Endothelial cell of umbilical vein (primary cell): ENCODE measurements at regions not wholly inside any gene's neighbourhood (a gene's known extent, or its start where the extent isn't known, plus 50 kb on each side); places are given as distances from the start of the nearest gene placed in this dataset.

Source experiments
- BruUV-seq: library from RNA; stranded (reverse); fragments of 400-500 nt; replicated peaks from 2 replicates; lab custom pipeline; 2021; lab: Mats Ljungman, UMichigan
- CTCF ChIA-PET: fragments of 300-600, 350-600 bp; sonication (Branson Sonifier 250); formaldehyde crosslinking; loops from one replicate; lab custom pipeline; 2021; ENCODE audit warnings: antibody characterized with exemption, inconsistent platforms; lab: Charles Lee
- POLR2A ChIA-PET: fragments of 300-600, 350-600 bp; sonication (Branson Sonifier 250); formaldehyde crosslinking; loops from one replicate; lab custom pipeline; 2021; ENCODE audit warnings: antibody characterized with exemption, inconsistent platforms; lab: Charles Lee
- DNase-seq: peaks from one replicate; pipeline ENCODE4 v3.0.0-alpha.2; 2011; ENCODE audit warnings: low read depth, low spot score
- FAIRE-seq: peaks from 2 replicates; lab custom pipeline; 2011; peaks lifted over from hg19 to GRCh38; lab: Jason Lieb, UNC
- H2AFZ ChIP-seq: 2 replicates; pipeline ENCODE4 v1.6.0; 2012; ENCODE audit warnings: low read depth, low read length, control low read depth, inconsistent platforms
- H3K27ac ChIP-seq: 2 replicates; pipeline ENCODE4 v1.5.1; 2011; ENCODE audit warnings: low read depth, mild to moderate bottlenecking, control low read depth, low read length, moderate library complexity; ENCODE audit not compliant: insufficient read depth
- H3K27me3 ChIP-seq, 2 experiments: 2 replicates each; pipeline versions ENCODE4 v1.6.0 to v1.6.1; 2011; ENCODE audit warnings: low read length in 2 of 2, mixed read lengths in 1 of 2; ENCODE audit not compliant: control insufficient read depth in 2 of 2, insufficient read depth in 2 of 2
- H3K36me3 ChIP-seq, 2 experiments: 2 replicates in 1 of 2; 3 replicates in 1 of 2; pipeline ENCODE4 v1.5.1; 2011; ENCODE audit warnings: low read length in 2 of 2, mild to moderate bottlenecking in 1 of 2, moderate library complexity in 1 of 2; ENCODE audit not compliant: control insufficient read depth in 2 of 2, insufficient read depth in 2 of 2; ENCODE audit errors: extremely low read depth in 1 of 2
- H3K4me1 ChIP-seq: 3 replicates; pipeline ENCODE4 v1.5.1; 2011; ENCODE audit warnings: mild to moderate bottlenecking, low read length; ENCODE audit not compliant: control insufficient read depth, insufficient read depth; ENCODE audit errors: extremely low read depth
- H3K4me2 ChIP-seq: 2 replicates; pipeline ENCODE4 v1.6.1; 2011; ENCODE audit warnings: low read length, control low read depth, mixed read lengths; ENCODE audit not compliant: insufficient read depth
- H3K4me3 ChIP-seq, 3 experiments: fragments of 200-600 bp in 1 of 3; sonication (generic), shearing (Covaris generic) in 1 of 3; replicated peaks in 1 of 3; 2 replicates each; pipeline ENCODE4 v1.5.1; 2011 to 2016; ENCODE audit warnings: control low read depth in 3 of 3, low read length in 3 of 3, mild to moderate bottlenecking in 2 of 3, inconsistent platforms in 1 of 3, low read depth in 1 of 3, moderate library complexity in 1 of 3; ENCODE audit not compliant: insufficient read depth in 1 of 3
- H3K79me2 ChIP-seq: 2 replicates; pipeline ENCODE4 v1.6.0; 2012; ENCODE audit warnings: low read length, inconsistent platforms; ENCODE audit not compliant: control insufficient read depth, insufficient read depth
- H3K9ac ChIP-seq: replicated peaks from 2 replicates; pipeline ENCODE3; 2011; ENCODE audit warnings: low read length, control low read depth; ENCODE audit not compliant: insufficient read depth; ENCODE audit errors: extremely low read depth
- H3K9me1 ChIP-seq: replicated peaks from 3 replicates; pipeline ENCODE4 v1.6.0; 2011; ENCODE audit warnings: mild to moderate bottlenecking, low read length; ENCODE audit not compliant: control insufficient read depth, insufficient read depth; ENCODE audit errors: extremely low read depth
- H3K9me3 ChIP-seq: replicated peaks from 2 replicates; pipeline ENCODE4 v1.5.1; 2012; ENCODE audit warnings: low read length, inconsistent platforms; ENCODE audit not compliant: control insufficient read depth, insufficient read depth
- H4K20me1 ChIP-seq: replicated peaks from 2 replicates; pipeline ENCODE3; 2011; ENCODE audit warnings: mild to moderate bottlenecking, low read length; ENCODE audit not compliant: control insufficient read depth, insufficient read depth; ENCODE audit errors: extremely low read depth
- CTCF ChIP-seq, 2 donors: IDR thresholded peaks; 1 replicate in 1 of 2; 2 replicates in 1 of 2; pipeline ENCODE4 v1.5.1; 2011; ENCODE audit warnings: low read length in 2 of 2, mild to moderate bottlenecking in 2 of 2, moderate library complexity in 2 of 2, control low read depth in 1 of 2, inconsistent platforms in 1 of 2, low read depth in 1 of 2; ENCODE audit not compliant: insufficient read depth in 1 of 2; ENCODE audit errors: extremely low read depth in 1 of 2
- EZH2 ChIP-seq: IDR thresholded peaks from 2 replicates; pipeline ENCODE4 v1.6.1; 2012; ENCODE audit warnings: borderline replicate concordance, low read depth, mild to moderate bottlenecking, moderate library complexity, low read length, inconsistent platforms; ENCODE audit not compliant: severe bottlenecking
- FOS ChIP-seq: IDR thresholded peaks from 2 replicates; pipeline ENCODE4 v1.6.1; 2011; ENCODE audit warnings: mild to moderate bottlenecking, low read length, moderate library complexity, borderline replicate concordance; ENCODE audit not compliant: insufficient read depth
- GATA2 ChIP-seq: IDR thresholded peaks from 2 replicates; pipeline ENCODE4 v1.7.0; 2011; ENCODE audit warnings: low read depth, mild to moderate bottlenecking, moderate library complexity, mixed read lengths, low read length; ENCODE audit not compliant: insufficient read length, insufficient read depth
- JUN ChIP-seq: IDR thresholded peaks from 2 replicates; pipeline ENCODE4 v1.6.1; 2011; ENCODE audit warnings: borderline replicate concordance, low read depth; ENCODE audit not compliant: insufficient read length, insufficient read depth
- MAX ChIP-seq: IDR thresholded peaks from 2 replicates; pipeline ENCODE4 v1.6.1; 2011; ENCODE audit not compliant: insufficient read depth, insufficient read length
- MYC ChIP-seq: IDR thresholded peaks from one replicate; pipeline ENCODE4 v1.6.1; 2011; ENCODE audit warnings: mild to moderate bottlenecking, low read depth, low read length
- POLR2A ChIP-seq: IDR thresholded peaks from 2 replicates; pipeline ENCODE4 v1.6.1; 2012; ENCODE audit warnings: low read depth, mild to moderate bottlenecking, control low read depth, low read length
- POLR2AphosphoS5 ChIP-seq: IDR thresholded peaks from 2 replicates; pipeline ENCODE4 v1.6.1; 2012; ENCODE audit warnings: low read depth, mild to moderate bottlenecking, control low read depth, low read length, moderate library complexity; ENCODE audit not compliant: insufficient read depth
- dilution Hi-C: fragments of 300-500 bp; cut with MboI; formaldehyde crosslinking; loops from one replicate; pipeline ENCODE4 v1.15.0; 2019; ENCODE audit warnings: low sequenced_read_pairs; ENCODE audit not compliant: extremely low pct_ligation_motif_present
- intact Hi-C: fragments of 100-400 bp; cut with micrococcal nuclease; formaldehyde crosslinking; loops from one replicate; pipeline ENCODE4 v1.10.0; 2022

- Histone ChIP-seq H3K79me2 (no peaks in the 10 kb centered on the region), H3K9ac (no peak overlapping the region), H2AFZ (no peak overlapping the region), H3K36me3 (no peaks in the 10 kb centered on the region), H3K27ac (no peak overlapping the region), H4K20me1 (no peaks in the 10 kb centered on the region), H3K4me1 (no peaks in the 10 kb centered on the region), H3K9me3 (peaks cover 5% of the 10 kb centered on the region), H3K4me2 (no peak overlapping the region), H3K9me1 (no peaks in the 10 kb centered on the region), H3K27me3 (no peaks in the 10 kb centered on the region), H3K4me3 (no peak overlapping the region)
- TF ChIP-seq POLR2A (no peak), MYC (no peak), POLR2AphosphoS5 (no peak), CTCF (IDR thresholded peaks at IDR 0.05; ENCODE audit: extremely low read depth in 1 of 2, insufficient read depth in 1 of 2, low read depth in 1 of 2, low read length in 2 of 2) (no peak), FOS (no peak), GATA2 (no peak), EZH2 (no peak), MAX (no peak), JUN (no peak)
- FAIRE-seq (no peak), DNase-seq (no peak)
- no TSS peak for BruUV-seq
- ChIA-PET POLR2A (no interaction called here), CTCF (no interaction called here)
- intact Hi-C loops = no loop called here
- dilution Hi-C loops = no loop called here
These were observed 345.0 kb downstream of the GABRB2 start for GRCh38 chr5:161201558-161201957.
